GM12892 (cell line): ENCODE measurements at regions not wholly inside any gene's neighbourhood (a gene's known extent, or its start where the extent isn't known, plus 50 kb on each side); places are given as distances from the start of the nearest gene placed in this dataset.

Experiments used
- POLR2A ChIP-seq: IDR thresholded peaks from 2 replicates; pipeline ENCODE4 v1.6.1; 2011; ENCODE audit warnings: low read depth, low read length, control low read depth
- POLR2AphosphoS5 ChIP-seq: IDR thresholded peaks from 2 replicates; pipeline ENCODE4 v1.6.1; 2011; ENCODE audit warnings: low read depth, low read length, control low read depth
- TAF1 ChIP-seq: IDR thresholded peaks from 2 replicates; pipeline ENCODE4 v1.6.1; 2011; ENCODE audit warnings: low read depth, mild to moderate bottlenecking, control low read depth, low read length, borderline replicate concordance

DNA sequence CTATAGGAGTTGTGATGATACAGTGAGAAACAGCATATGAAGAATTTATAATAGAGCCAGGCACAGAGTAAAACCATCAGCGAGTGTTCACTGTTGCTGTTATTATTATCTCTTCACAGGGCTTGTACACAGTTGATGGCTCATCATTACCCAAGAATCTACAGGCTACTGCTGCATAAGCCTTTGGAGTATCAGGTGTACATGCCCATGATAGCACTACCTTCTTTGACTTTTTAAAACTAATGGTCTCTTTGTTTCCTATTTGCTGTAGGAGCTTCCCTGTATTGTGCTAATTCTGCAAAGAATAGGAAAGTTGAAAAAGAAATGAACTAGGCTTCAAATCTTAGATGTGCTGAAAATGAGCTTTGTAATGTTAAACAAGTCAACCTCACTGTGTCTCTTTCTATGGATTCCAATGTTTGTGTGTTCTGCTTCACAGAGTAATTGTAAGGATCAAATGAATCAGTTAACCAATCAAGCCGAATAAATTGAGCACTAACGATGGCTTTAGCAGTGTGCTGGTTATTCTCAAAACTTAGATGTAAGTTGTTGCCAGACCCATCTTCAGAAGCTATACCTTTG lies 138.8 kb downstream of the TUSC7 start:
- TF ChIP-seq TAF1 (no peak), POLR2A (no peak), POLR2AphosphoS5 (no peak)
